ENCODE measurements at regions not wholly inside any gene's neighbourhood (a gene's known extent, or its start where the extent isn't known, plus 50 kb on each side); places are given as distances from the start of the nearest gene placed in this dataset.

DNA sequence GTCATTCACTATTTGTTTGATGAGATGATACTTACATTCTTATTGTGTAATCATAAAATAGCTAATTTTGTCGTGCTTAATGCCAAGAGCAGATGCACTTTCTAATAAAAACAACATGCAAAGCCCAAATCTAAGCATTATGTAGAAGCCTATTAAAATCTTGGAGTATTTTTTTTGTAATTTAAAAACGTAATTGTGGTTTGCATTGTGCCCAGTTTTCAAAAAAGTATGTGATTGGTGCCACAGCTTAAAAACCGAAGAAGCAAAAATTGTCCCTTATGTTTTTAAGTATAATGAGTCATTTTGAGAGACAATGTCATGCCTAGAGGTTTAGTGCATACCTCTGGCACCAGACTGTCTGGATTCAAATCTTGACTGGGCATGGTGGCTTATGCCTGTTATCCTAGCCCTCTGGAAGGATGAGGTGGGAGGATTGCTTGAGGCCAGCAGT is 464.8 kb upstream of the RGS6 start:
- no peak for DNase-seq (ENCODE audit: low read depth)

DNA sequence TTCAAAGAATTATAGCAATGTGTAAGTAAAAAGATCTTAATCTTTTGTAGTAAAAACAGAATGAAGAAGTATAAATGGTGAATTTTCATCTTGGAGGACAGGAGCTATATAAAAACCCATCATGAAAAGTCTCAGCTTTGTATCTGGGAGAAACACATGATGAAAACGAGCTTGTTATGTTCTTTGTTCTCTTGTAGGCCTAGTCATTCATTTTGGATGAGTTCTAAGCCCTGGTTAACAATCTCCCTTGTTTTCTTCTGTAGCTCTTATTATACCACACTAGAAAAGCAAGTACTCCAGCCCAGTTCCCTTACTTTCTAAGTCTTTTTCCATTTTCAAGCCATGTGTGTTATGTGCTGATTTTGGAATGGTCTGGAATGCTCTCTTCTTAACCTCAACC is 463.5 kb upstream of the RGS6 start:
- no peak for DNase-seq (ENCODE audit: low read depth)

DNA sequence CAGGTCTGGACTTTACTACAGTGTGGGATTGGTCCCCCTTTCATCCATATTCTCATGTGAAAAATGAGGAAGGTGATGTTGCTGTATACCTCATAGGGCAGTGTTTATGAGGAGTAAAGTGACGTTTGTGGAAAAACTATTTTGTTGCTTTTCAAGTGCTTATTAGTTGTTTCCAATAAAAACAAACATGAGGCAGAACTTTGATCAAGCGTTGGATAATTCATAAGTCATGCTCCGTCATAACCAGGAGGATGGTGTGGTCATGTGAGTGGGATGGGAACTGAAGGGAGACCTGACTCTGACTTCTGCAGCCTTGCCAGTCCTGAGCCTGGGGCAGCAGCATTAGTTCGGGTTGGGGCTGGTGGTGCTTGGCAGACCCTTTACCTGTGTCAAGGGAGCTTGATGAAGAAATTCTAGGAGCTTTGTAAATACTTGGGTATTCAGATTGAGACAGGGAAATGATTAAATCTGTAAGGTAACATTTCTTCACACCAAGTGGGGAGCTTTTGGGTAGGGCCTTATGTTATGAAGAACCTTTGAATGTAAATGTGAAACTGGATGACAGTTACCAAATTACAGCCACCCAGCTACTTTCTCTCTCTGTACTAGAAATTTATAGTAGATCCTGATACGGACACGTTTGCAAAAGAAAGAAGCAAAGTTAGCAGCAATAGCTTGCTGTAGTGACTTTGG is 462.4 kb upstream of the RGS6 start:
- no peak for DNase-seq (ENCODE audit: low read depth)

DNA sequence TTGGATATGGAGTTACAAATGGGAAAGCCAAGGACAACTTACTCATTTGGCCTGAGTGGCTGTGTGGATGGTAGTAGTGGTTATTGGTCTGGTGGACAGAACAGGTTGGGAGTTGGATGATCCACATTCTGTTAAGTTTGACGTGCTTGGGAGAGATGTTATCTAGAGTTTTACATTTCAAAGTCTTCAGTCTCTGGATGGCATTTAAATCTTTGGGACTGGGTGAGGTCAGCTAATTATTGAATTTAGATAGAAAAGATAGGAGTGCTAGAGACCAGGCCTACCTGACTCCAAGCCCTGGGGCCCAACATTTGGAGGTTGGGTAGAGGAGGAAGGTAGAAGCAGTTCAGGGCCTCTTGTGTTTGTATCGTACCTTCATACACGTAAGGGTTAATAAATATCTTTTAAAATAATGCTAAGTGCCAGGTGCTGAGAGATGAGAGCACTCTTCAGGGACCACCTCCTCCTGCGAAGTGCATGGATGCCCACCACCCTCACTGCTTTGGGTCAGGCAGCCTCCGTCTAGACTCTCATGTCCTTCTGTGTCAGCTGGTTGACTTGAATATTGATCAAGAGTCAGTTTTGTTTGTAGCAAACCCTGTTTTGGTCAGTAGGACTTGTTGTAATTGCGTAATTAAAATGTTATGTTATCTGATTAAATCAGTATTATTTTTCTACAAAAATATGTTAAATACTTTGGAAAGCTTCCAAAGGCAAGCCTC is 460.4 kb upstream of the RGS6 start:
- DNase-seq (ENCODE audit: low read depth) = no peak

DNA sequence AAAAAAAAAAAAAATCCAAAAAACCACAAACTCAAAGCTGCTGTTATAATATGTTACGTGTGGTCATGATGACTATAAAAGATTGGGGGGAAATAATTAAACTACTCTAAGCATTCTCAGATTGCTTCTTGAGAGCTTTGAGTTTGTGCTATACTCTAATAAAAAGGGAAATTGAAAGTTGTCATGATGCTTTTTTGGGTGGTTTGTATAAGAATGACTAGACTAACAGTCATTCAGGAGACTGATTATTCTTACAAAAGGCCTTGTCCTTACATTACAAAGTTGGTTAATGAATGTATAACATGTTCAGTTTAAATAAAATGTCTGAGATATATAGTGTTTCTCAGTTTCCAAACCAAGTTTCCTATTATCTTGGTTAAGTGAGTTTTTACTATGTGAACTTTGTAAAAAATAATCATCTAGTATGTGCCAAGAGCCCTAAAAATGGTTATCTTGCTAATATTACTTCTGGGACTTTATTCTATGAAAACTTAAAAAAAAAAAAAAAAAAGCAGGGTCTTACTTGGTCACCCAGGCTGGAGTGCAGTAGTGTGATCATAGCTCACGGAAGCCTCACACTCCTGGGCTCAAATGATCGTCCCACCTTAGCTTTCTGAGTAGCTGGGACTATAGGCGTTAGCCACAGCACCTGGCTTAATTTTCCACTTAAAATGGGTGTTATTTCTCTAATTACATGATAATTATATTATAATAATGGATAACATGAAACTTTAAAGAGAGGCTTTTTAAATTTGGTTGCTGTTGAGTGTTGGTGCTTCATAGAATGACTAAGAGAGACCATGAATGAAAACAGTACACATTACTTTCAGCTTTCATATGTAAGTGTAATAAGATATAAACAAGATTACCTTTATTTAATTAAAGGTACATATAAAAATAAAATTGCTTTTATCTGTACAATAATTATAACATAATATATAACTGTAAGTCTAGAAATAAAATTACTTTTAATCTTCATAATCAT is 459.6 kb upstream of the RGS6 start:
- no peak for DNase-seq (ENCODE audit: low read depth)

DNA sequence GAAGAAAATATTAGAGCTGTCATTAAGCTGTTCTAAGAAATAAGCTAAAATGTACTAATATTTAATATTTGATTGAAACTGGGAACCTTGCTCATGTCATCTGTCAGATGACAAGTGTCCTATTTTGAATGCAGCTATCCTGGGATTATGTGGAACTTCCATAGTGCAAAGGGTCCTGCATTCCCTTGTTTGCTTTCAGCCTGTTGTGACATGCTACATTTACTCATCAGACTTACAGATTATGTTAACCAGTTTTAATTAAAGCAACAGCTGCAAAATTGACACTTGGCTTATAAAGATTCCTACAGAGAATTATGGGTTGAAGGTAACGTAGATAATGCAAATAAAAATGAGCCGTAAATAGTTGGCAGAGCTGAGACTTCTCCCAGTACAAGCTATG is 458.4 kb upstream of the RGS6 start:
- no peak for DNase-seq (ENCODE audit: low read depth)

DNA sequence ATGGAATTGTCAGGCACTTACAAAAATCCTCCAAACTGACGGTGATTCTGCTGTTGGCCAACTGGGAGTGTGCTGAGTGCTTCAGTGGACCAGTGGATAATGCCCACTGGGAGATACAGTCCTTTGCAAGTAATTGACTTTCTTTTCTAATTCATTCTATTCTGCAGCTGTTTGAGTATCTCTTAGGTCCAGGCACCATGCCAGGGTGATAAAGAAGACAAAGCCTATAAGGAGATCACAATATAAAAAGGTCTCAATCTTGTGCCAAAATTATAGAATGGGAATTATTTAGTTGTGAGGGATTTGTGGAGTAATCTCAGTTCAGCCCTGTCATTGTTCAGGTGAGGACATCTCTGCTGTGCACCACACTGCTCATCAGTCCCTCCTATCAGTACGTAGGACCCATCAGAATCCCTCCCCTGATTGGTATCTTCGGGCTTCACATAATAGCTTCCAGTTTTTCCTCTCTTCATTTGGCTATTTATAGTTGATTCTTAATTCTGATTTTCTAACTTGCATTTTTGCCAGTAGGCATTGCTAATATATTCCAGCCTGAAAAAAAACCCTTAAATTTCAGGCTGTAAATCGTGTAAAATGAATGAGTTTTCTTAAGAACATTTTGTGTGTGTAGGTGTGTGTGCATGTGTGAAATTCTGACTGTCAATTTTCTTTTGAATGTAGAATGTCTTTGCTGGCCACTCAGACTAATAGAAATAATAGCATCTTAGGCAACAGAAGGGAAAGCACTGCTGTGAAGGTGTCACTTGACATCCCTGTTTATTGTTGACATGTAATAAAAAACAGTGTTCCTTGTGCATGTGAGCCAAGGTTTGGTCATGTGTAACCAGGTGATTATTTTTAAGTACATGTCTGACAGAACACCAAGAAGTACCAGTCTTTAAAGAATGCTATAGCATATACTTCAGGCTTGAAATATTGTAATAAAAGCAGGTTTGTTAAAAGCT is 457.6 kb upstream of the RGS6 start:
- no peak for DNase-seq (ENCODE audit: low read depth)

DNA sequence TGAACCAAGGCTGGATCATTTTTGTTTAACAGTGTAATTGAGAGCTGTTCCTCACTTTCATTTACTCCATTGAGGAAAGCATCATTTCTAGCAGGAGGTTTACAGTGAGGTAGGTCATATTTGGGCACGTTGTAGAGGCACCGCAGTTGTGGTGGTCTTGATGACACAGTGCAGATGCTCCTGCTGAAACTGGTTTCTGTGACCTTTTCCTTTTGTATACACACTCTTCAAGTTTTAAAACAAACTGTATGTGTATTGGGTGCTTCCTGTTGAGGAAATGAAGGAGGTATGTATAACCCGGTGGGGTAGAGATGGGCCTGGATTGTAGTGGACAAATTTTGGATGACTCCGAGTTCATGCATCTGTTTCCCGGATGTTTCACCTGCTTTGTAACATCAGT is 456.3 kb upstream of the RGS6 start:
- no peak for DNase-seq (ENCODE audit: low read depth)

DNA sequence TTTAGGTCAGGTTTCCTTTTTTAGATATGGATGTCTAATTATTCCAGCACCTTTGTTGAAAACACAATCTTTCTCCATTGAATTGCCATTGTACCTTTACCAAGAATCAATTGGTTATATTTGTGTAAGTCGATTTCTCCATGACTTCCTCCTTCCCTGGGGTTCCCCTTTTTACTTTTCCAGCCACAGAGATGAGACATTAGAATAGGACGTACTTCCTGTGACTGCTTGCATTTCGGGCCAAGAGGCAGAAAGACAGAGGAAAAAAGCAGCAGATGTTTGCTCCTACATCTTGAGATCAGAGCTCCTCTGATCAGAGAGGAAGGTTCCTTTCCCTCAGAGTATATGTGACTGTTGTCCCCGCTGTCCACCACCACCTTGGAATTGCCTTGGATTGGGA is 453.7 kb upstream of the RGS6 start:
- no peak for DNase-seq (ENCODE audit: low read depth)

DNA sequence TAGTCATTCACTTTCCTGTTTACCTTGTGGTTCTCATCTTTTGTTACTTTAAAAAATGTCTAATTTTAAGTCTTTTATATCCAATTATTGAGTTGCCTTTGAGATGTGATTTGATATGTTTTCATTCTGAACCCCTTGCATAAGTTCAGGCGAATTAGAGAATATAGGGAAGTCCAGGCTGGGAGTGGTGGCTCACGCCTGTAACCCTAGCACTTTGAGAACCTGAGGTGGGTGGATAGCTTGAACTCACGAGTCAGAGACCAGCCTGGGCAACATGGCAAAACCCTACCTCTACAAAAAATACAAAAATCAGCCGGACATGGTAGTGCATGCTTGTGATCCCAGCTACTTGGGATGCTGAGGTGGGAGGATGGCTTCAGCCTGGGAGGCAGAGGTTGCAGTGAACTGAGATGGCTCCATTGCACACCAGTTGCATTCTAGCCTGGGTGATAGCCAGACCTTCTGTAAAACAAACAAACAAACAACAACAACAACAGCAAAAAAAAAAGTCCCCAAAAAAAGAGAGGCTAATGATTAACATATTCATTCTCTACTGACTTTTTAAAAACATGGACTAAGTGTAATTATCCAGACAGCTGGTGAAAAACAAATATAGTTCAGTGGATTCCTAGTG is 451.1 kb upstream of the RGS6 start:
- DNase-seq (ENCODE audit: low read depth) = no peak

DNA sequence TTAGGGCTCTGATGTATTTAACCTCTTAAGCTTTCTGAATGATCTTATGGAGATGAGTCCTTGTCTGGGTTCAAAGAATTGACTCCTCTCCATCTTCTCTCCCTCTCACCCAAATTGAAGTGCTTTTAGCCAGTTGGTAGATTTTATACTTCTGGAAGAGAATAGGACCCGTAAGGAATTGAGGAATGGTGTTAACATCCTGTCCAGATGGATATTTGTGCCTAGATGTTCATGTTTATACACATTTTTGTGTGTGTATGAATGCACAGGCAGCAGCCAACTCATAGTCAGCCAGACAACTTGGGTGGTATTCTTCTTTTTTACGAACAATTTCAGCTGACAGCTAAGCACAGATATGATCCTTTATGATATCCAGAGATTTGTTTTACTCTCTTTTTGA is 449.6 kb upstream of the RGS6 start:
- no peak for DNase-seq (ENCODE audit: low read depth)

DNA sequence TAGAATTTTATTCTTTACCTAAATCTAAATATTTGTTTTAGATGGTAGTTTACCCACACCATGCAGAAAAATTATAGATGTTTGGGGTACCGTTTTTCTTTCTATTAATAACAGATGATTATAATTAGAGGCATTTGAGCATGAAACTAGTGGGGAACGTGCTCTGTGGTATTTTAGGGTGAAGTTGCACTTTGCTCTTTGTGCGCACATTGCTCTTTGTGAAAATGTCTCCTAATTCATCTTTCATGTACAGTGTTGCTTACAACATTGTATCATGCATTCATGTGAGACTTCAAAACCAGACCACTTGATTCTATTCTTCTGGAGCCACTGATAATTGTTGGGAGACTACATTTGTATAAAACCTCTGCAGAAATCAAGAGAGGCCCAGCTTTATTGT is 449.1 kb upstream of the RGS6 start:
- no peak for DNase-seq (ENCODE audit: low read depth)

DNA sequence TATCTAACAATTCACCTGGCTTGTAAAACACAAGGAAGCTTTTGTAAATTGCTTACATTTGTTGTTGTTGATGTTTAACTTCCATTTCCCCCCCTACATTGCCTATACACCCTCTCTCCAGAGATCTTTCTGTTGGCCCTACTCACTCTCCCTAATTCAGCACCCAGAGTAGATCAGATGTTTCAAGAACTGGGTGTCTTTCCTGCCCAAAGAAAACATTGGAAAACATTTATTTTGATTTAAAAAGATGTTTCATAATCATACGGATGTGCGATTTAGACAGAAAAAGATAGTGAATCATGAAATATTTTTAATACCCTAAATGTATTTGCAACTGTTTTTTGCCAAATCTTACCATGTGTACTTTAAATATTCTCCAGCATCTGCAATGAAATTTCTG is 446.4 kb upstream of the RGS6 start:
- no peak for DNase-seq (ENCODE audit: low read depth)

DNA sequence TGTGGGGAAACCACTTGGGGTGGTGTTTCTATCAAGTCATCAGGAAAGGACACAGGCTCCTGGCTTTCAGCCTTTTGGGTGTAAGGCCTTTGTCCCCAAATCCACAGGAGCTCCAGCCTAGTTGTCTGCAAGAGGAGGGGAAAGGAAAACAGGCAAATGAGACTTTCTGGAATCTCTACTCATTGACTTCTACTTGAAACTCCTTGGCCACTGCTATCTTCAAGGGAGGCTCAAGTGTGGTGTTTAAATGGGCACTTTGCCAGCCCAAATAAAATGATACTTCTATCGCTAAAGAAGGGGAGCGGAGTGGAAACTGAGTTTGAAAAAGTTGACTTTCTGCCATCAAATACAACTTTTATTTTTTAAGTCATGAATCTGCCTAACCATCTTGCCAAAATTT is 445.9 kb upstream of the RGS6 start:
- no peak for DNase-seq (ENCODE audit: low read depth)

DNA sequence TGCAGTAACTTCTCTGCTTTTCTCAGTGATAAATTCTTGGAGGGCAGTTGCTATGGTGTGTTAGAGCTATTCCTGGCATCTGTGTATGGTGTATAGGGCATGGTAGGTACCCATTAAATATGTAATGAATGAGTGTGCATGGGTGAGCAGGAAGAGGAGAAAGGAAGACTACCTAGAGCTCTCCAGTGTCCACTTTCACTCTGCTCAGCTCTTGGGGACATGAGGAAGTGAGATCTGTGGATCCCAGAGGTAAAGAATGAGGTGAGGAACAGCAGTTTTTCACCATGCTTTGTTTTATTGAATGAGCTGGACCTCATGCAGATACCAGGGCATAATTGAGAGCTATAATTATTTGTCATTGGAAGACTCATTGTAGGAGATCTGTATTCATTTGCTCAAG is 444.8 kb upstream of the RGS6 start:
- DNase-seq (ENCODE audit: low read depth) = no peak

DNA sequence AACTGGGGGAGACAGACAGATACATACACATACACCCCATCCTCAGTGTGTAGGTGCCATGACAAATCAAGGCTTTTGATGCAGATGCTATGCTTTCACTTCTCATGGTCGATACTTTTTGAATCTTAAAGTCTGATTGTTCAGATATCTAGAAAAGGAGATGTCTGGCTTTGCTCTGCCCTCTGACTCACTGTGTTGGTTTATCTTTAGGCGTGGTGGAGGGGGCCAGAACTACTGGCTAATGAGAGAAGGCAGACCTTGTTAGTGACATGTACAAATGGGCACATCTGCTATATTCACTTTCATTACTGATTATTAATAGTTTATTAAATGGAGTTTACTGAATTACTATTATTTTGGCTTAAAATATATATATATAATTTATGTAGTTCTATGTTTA is 444.3 kb upstream of the RGS6 start:
- no peak for DNase-seq (ENCODE audit: low read depth)

DNA sequence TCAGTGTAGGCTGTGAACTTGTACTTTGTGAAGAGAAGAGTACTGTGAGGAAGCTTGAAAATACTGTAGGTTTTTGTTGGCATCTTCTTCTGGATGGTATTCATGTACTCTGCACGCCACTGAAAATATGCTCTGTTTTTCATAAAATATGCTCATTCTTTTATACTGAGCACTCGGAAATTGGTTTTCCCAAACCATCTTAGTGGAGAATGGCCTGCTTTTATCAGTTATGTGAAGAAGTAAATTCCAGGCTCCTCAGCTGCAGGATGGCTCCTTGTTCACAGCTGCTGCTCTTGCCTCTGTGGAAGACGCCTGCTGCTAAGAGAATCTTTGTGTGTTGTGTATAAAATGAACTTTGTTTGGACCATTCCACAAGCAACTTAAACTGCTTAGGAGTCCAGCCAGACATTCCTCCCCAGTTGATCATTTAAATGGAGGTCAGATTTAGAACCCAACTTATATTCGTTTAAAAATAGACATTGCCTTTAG is 443.5 kb upstream of the RGS6 start:
- no peak for DNase-seq (ENCODE audit: low read depth)

DNA sequence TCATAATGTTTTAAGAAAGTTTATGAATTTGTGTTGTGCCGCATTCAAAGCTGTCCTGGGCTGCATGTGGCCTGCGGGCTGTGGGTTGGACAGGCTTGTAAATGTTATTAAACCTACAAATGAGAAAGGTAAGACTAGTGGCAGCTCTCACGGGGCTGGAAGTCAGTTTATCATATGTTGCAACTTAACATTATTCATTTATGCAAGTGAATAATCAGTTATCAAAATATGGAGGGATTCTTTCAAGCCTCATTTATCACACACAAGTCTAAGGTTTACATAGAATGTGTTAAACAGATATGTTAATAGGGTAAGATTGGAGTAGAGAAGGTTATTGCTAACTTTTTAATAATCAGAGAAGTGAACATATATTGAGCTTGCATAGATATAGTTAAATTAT is 442.5 kb upstream of the RGS6 start:
- DNase-seq (ENCODE audit: low read depth) = no peak

DNA sequence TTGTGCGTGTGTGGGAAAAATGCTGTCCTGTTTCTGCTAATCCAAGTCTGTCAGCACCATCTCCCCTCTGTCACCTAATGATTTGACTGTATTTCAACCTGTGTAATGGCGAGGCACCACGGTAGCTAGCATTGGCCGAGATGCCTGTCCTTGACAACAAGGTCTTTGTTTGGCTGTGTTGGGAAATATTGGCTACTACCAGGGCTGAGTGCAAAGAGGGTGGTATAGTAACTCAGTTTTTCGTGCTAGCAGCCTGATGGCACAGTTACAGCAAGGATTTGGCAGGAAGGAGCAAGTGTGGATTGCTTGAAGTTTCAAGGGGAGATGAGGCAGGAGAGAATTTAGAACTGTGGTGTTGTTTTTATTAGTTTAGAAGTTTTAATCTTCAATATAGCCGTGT is 440.3 kb upstream of the RGS6 start:
- no peak for DNase-seq (ENCODE audit: low read depth)

DNA sequence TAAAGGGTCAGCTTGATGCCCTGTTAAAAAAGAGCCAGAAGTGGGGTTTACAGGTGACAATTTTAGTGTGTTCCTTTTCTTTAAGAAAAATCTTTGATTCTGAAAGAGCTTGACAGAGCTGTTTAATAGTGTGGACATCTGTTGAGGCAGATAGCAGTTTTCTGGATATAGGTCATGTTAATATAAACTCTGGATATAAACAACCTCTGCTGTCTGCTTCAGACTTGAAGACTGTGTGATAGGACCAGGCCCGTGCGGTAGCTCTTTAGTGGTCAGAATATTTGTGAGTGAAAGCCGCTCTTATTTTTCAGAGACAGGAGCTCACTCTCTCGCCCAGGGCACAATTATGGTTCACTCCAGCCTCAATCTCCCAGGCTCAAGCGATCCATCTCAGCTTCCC is 439.9 kb upstream of the RGS6 start:
- DNase-seq (ENCODE audit: low read depth) = no peak

DNA sequence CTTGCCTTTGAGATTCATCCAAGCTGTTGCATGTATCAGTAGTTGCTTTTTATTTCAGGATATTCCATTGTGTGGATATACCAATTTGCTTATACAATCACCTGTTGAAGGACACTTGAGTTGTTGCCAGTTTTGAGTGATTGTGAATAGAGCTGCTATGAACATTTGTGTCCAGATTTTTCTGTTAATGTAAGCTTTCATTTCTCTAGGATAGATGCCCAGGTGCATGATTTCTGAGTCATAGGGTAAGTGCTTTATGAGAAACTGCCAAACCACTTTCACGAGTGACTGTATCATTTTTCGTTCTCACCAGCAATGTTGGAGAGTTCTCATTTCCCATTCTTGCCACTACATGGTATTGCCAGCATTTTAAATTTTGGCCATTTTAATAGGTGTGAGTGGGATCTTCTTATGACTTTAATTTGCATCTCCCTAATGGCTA is 434.6 kb upstream of the RGS6 start:
- DNase-seq (ENCODE audit: low read depth) = no peak
